GM12878 (cell line): ENCODE measurements at regions not wholly inside any gene's neighbourhood (a gene's known extent, or its start where the extent isn't known, plus 50 kb on each side); places are given as distances from the start of the nearest gene placed in this dataset.

Source experiments
- ATAC-seq: fragments of 200-7000 bp; cut with Tn5 transposase; 3 replicates; pipeline ENCODE4 v1.9.1; 2020; ENCODE audit warnings: mild to moderate bottlenecking, moderate library complexity
- BruUV-seq: library from RNA; stranded (reverse); fragments of 400-500 nt; replicated peaks from 2 replicates; lab custom pipeline; 2021; lab: Mats Ljungman, UMichigan
- CTCF ChIA-PET: fragments of 300-600 bp; sonication (Branson Sonifier 250); formaldehyde crosslinking; extraction: SDS; loops from one replicate; lab custom pipeline; 2021; ENCODE audit warnings: inconsistent platforms; lab: Yijun Ruan, JAX
- POLR2A ChIA-PET: fragments of 350-600 bp; formaldehyde crosslinking; extraction: SDS; loops from one replicate; lab custom pipeline; 2021; ENCODE audit warnings: inconsistent platforms; lab: Charles Lee
- RAD21 ChIA-PET: fragments of 300-600 bp; sonication (Branson Sonifier 250); formaldehyde crosslinking; loops from one replicate; lab custom pipeline; 2023; ENCODE audit warnings: antibody characterized with exemption; ENCODE audit not compliant: unreplicated experiment; lab: Charles Lee
- SMC1A ChIA-PET: fragments of 300-600 bp; sonication (Branson Sonifier 250); formaldehyde crosslinking; loops from one replicate; lab custom pipeline; 2023; ENCODE audit not compliant: unreplicated experiment, uncharacterized antibody; lab: Charles Lee
- DNase-seq: peaks from one replicate; pipeline ENCODE4 v3.0.0-alpha.2; 2011; ENCODE audit warnings: low read depth, low spot score
- FAIRE-seq: peaks from 3 replicates; lab custom pipeline; 2011; peaks lifted over from hg19 to GRCh38; lab: Jason Lieb, UNC
- H2AFZ ChIP-seq: 2 replicates; pipeline ENCODE4 v1.6.0; 2011; ENCODE audit warnings: low read depth, low read length, control low read depth; ENCODE audit not compliant: control insufficient read depth
- H3K27ac ChIP-seq: 2 replicates; pipeline ENCODE4 v1.5.1; 2011; ENCODE audit warnings: control low read depth; ENCODE audit not compliant: control insufficient read depth, insufficient read depth
- H3K27me3 ChIP-seq, 2 experiments: replicated peaks in 1 of 2; 2 replicates each; pipeline versions ENCODE4 v1.6.0 to v1.6.1; 2011; ENCODE audit warnings: low read length in 1 of 2; ENCODE audit not compliant: control insufficient read depth in 2 of 2, insufficient read depth in 2 of 2
- H3K36me3 ChIP-seq, 2 experiments: 2 replicates each; pipeline ENCODE4 v1.5.1; 2011; ENCODE audit warnings: low read length in 1 of 2; ENCODE audit not compliant: control insufficient read depth in 2 of 2, insufficient read depth in 2 of 2
- H3K4me1 ChIP-seq: 2 replicates; pipeline ENCODE4 v1.6.1; 2011; ENCODE audit warnings: mild to moderate bottlenecking, low read length, moderate library complexity, mixed read lengths; ENCODE audit not compliant: control insufficient read depth, insufficient read depth
- H3K4me2 ChIP-seq: 2 replicates; pipeline ENCODE4 v1.6.0; 2011; ENCODE audit warnings: control low read depth; ENCODE audit not compliant: control insufficient read depth, insufficient read depth
- H3K4me3 ChIP-seq: fragments of 200-600 bp; sonication (generic); 2 replicates; pipeline ENCODE4 v1.5.1; 2016
- H3K79me2 ChIP-seq: 2 replicates; pipeline ENCODE4 v1.6.0; 2011; ENCODE audit warnings: low read length; ENCODE audit not compliant: control insufficient read depth, insufficient read depth
- H3K9ac ChIP-seq: 2 replicates; pipeline ENCODE4 v1.8.0; 2011; ENCODE audit warnings: low read length, control low read depth, mixed read lengths; ENCODE audit not compliant: control insufficient read depth, insufficient read depth
- H3K9me3 ChIP-seq: replicated peaks from 3 replicates; pipeline ENCODE4 v1.5.1; 2011; ENCODE audit warnings: mild to moderate bottlenecking, low read length; ENCODE audit not compliant: control insufficient read depth, insufficient read depth
- H4K20me1 ChIP-seq: 2 replicates; pipeline ENCODE4 v1.6.0; 2011; ENCODE audit not compliant: control insufficient read depth, insufficient read depth
- CHD1 ChIP-seq: IDR thresholded peaks from 2 replicates; pipeline ENCODE4 v1.6.1; 2012; ENCODE audit warnings: low read depth, low read length, improper control_type of control experiment
- EGR1 ChIP-seq, 2 experiments: IDR thresholded peaks; 1 replicate in 1 of 2; 2 replicates in 1 of 2; pipeline ENCODE4 v1.6.1; 2011 to 2012; ENCODE audit warnings: low read depth in 2 of 2, low read length in 2 of 2, borderline replicate concordance in 1 of 2, mild to moderate bottlenecking in 1 of 2, moderate library complexity in 1 of 2
- FOXK2 ChIP-seq: fragments of 450-650 bp; IDR thresholded peaks from 2 replicates; pipeline ENCODE4 v1.6.1; 2017; ENCODE audit warnings: mild to moderate bottlenecking, moderate library complexity
- NFYB ChIP-seq: IDR thresholded peaks from 2 replicates; pipeline ENCODE4 v1.6.1; 2011; ENCODE audit warnings: low read depth, mild to moderate bottlenecking, low read length, improper control_type of control experiment, moderate library complexity; ENCODE audit not compliant: insufficient read depth
- PML ChIP-seq: IDR thresholded peaks from 2 replicates; pipeline ENCODE4 v1.6.1; 2012; ENCODE audit warnings: low read length, inconsistent platforms
- RBBP5 ChIP-seq: fragments of 200-600 bp; sonication (generic); conservative IDR thresholded peaks from 2 replicates; pipeline ENCODE4 v1.6.1; 2016
- ZNF217 ChIP-seq: fragments of 450-650 bp; IDR thresholded peaks from 2 replicates; pipeline ENCODE4 v1.6.1; 2017; ENCODE audit warnings: antibody characterized with exemption, mild to moderate bottlenecking
- ZZZ3 ChIP-seq: IDR thresholded peaks from 2 replicates; pipeline ENCODE4 v1.6.1; 2011; ENCODE audit warnings: low read depth; ENCODE audit not compliant: control insufficient read depth, insufficient read length
- WGBS: methylation state at CpG from one replicate; pipeline ENCODE4 v1.1.6; 2016; ENCODE audit warnings: low lambda C conversion rate; ENCODE audit not compliant: insufficient replicate concordance, insufficient coverage; ENCODE audit errors: missing lambda C conversion rate; 5-methylcytosine and 5-hydroxymethylcytosine counted together
- in situ Hi-C: fragments of 300-500 bp; cut with MboI; formaldehyde crosslinking; loops from 9 replicates; pipeline ENCODE4 v1.14.3; 2018; ENCODE audit warnings: mixed read lengths
- intact Hi-C: fragments of 100-400 bp; cut with micrococcal nuclease; formaldehyde crosslinking; loops from one replicate; pipeline ENCODE4 v1.14.2; 2022; ENCODE audit not compliant: unreplicated experiment
- TF ChIP-seq, protein P1 (sequence below): fragments of 450-650 bp; conservative IDR thresholded peaks from 2 replicates; pipeline ENCODE4 v1.6.1; 2017; ENCODE audit warnings: mild to moderate bottlenecking, moderate library complexity
- TF ChIP-seq, protein P2 (sequence below): fragments of 450-650 bp; IDR thresholded peaks from 2 replicates; pipeline ENCODE4 v1.6.1; 2014; ENCODE audit warnings: mild to moderate bottlenecking
- TF ChIP-seq, protein P3 (sequence below): fragments of 450-650 bp; IDR thresholded peaks from 2 replicates; pipeline ENCODE4 v1.6.1; 2017; ENCODE audit warnings: mild to moderate bottlenecking, low read depth, inconsistent platforms; ENCODE audit not compliant: poor library complexity, severe bottlenecking
- TF ChIP-seq, protein P4 (sequence below): IDR thresholded peaks from 2 replicates; pipeline ENCODE4 v1.6.1; 2011; ENCODE audit warnings: low read depth, mild to moderate bottlenecking, low read length, moderate library complexity, borderline replicate concordance; ENCODE audit errors: extremely low read depth
- TF ChIP-seq, protein P5 (sequence below): fragments of 450-650 bp; IDR thresholded peaks from 2 replicates; pipeline ENCODE4 v1.6.1; 2016; ENCODE audit warnings: mild to moderate bottlenecking, moderate library complexity, borderline replicate concordance

DNA sequence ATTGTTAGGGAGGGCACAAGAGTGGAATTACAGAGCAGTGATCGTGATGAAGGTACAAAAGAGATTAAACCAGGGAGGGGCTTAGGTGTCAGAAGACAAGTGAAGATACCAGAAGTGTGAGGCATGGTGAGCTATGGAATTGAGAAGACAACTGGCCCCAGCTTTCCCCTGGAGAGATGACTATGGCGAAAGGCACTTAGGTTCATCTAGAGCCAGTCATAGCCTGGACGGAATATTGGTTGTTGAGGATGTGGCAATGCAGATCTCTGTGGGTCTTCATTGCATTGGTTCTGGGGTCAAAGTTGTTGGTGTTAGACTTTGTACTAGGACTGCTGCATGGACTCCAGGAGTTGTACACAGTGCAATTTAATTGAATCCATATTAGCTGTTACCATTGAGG lies 115.7 kb downstream of the FASLG start (continued):
- TF ChIP-seq, protein P1, sequence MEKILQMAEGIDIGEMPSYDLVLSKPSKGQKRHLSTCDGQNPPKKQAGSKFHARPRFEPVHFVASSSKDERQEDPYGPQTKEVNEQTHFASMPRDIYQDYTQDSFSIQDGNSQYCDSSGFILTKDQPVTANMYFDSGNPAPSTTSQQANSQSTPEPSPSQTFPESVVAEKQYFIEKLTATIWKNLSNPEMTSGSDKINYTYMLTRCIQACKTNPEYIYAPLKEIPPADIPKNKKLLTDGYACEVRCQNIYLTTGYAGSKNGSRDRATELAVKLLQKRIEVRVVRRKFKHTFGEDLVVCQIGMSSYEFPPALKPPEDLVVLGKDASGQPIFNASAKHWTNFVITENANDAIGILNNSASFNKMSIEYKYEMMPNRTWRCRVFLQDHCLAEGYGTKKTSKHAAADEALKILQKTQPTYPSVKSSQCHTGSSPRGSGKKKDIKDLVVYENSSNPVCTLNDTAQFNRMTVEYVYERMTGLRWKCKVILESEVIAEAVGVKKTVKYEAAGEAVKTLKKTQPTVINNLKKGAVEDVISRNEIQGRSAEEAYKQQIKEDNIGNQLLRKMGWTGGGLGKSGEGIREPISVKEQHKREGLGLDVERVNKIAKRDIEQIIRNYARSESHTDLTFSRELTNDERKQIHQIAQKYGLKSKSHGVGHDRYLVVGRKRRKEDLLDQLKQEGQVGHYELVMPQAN, result no peak
- no peak for TF ChIP-seq ZZZ3

DNA sequence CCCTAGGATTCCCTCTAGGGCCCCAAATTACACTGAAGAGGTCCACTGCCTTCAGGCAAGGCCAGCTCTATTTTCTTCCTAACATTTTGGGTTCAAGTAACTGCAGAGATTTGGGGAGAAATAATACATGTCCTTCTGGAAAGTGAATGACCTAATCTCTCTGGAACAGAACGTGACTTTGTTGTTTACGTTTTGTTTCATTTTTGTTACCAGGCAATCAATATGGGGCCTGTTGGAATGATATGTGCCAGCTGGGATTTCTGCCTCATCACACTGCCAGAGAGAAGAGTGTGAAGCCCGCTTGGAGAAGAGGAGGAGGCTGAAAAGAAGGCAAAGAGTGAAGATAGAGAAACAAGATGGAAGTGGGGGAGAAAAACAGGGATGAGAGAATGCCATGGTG lies 116.7 kb downstream of the FASLG start:
- in situ Hi-C loops, result no loop called here
- DNase-seq (no peak), ATAC-seq (no peak), FAIRE-seq (no peak)
- Histone ChIP-seq H3K36me3 (no peaks in the 10 kb centered on the region), H3K27ac (no peak overlapping the region), H2AFZ (no peak overlapping the region), H3K9ac (no peak overlapping the region), H3K27me3 (peaks cover 0 to 18% of the 10 kb centered on the region in 2 experiments; a peak in 3 of 4 replicates), H3K9me3 (no peaks in the 10 kb centered on the region; the same call in 2 of the 3 replicates), H3K4me2 (no peak overlapping the region), H4K20me1 (no peaks in the 10 kb centered on the region), H3K4me3 (no peak overlapping the region), H3K4me1 (peaks cover 16% of the 10 kb centered on the region), H3K79me2 (no peaks in the 10 kb centered on the region)
- no TSS peak for BruUV-seq
- ChIA-PET SMC1A (interaction anchor here (0.7 to 1.9 kb wide), 3 partner anchors 19 to 426 kb away, joined by 3 to 9 read pairs (median 3); no protein-coding TSS in a partner anchor), RAD21 (interaction anchor here (1.1 to 1.2 kb wide), 2 partner anchors 50 to 427 kb away, joined by 3 to 4 read pairs; no protein-coding TSS in a partner anchor), POLR2A (no interaction called here), CTCF (interaction anchor here (0.6 to 2.4 kb wide), 4 partner anchors 14 to 427 kb away, joined by 3 to 8 read pairs (median 4); no protein-coding TSS in a partner anchor)
- intact Hi-C loops, result no loop called here
- 17% methylated on average over 3 of the region's 3 CpGs for WGBS
- TF ChIP-seq PML, result no peak
- TF ChIP-seq CHD1, result no peak
- TF ChIP-seq, protein P2, sequence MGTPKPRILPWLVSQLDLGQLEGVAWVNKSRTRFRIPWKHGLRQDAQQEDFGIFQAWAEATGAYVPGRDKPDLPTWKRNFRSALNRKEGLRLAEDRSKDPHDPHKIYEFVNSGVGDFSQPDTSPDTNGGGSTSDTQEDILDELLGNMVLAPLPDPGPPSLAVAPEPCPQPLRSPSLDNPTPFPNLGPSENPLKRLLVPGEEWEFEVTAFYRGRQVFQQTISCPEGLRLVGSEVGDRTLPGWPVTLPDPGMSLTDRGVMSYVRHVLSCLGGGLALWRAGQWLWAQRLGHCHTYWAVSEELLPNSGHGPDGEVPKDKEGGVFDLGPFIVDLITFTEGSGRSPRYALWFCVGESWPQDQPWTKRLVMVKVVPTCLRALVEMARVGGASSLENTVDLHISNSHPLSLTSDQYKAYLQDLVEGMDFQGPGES, result no peak
- no peak for TF ChIP-seq FOXK2
- TF ChIP-seq, protein P3, sequence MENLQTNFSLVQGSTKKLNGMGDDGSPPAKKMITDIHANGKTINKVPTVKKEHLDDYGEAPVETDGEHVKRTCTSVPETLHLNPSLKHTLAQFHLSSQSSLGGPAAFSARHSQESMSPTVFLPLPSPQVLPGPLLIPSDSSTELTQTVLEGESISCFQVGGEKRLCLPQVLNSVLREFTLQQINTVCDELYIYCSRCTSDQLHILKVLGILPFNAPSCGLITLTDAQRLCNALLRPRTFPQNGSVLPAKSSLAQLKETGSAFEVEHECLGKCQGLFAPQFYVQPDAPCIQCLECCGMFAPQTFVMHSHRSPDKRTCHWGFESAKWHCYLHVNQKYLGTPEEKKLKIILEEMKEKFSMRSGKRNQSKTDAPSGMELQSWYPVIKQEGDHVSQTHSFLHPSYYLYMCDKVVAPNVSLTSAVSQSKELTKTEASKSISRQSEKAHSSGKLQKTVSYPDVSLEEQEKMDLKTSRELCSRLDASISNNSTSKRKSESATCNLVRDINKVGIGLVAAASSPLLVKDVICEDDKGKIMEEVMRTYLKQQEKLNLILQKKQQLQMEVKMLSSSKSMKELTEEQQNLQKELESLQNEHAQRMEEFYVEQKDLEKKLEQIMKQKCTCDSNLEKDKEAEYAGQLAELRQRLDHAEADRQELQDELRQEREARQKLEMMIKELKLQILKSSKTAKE, result no peak
- TF ChIP-seq, protein P4, sequence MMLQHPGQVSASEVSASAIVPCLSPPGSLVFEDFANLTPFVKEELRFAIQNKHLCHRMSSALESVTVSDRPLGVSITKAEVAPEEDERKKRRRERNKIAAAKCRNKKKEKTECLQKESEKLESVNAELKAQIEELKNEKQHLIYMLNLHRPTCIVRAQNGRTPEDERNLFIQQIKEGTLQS, result no peak
- no peak for TF ChIP-seq ZNF217
- no peak for TF ChIP-seq EGR1 (IDR thresholded peaks at IDR 0.05; ENCODE audit: borderline replicate concordance in 1 of 2, low read depth in 2 of 2, low read length in 2 of 2)
- TF ChIP-seq RBBP5, result no peak
- TF ChIP-seq, protein P5, sequence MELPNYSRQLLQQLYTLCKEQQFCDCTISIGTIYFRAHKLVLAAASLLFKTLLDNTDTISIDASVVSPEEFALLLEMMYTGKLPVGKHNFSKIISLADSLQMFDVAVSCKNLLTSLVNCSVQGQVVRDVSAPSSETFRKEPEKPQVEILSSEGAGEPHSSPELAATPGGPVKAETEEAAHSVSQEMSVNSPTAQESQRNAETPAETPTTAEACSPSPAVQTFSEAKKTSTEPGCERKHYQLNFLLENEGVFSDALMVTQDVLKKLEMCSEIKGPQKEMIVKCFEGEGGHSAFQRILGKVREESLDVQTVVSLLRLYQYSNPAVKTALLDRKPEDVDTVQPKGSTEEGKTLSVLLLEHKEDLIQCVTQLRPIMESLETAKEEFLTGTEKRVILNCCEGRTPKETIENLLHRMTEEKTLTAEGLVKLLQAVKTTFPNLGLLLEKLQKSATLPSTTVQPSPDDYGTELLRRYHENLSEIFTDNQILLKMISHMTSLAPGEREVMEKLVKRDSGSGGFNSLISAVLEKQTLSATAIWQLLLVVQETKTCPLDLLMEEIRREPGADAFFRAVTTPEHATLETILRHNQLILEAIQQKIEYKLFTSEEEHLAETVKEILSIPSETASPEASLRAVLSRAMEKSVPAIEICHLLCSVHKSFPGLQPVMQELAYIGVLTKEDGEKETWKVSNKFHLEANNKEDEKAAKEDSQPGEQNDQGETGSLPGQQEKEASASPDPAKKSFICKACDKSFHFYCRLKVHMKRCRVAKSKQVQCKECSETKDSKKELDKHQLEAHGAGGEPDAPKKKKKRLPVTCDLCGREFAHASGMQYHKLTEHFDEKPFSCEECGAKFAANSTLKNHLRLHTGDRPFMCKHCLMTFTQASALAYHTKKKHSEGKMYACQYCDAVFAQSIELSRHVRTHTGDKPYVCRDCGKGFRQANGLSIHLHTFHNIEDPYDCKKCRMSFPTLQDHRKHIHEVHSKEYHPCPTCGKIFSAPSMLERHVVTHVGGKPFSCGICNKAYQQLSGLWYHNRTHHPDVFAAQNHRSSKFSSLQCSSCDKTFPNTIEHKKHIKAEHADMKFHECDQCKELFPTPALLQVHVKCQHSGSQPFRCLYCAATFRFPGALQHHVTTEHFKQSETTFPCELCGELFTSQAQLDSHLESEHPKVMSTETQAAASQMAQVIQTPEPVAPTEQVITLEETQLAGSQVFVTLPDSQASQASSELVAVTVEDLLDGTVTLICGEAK, result no peak
- TF ChIP-seq NFYB, result no peak
